Hepatocyte (in vitro differentiated cells): ENCODE measurements at regions not wholly inside any gene's neighbourhood (a gene's known extent, or its start where the extent isn't known, plus 50 kb on each side); places are given as distances from the start of the nearest gene placed in this dataset.

Experiments
- DNase-seq: peaks from one replicate; pipeline ENCODE4 v3.0.0-alpha.2; 2016; ENCODE audit warnings: low spot score
- H2AFZ ChIP-seq: fragments of 200-600 bp; sonication (generic); 2 replicates; pipeline ENCODE4 v1.6.0; 2016; ENCODE audit warnings: antibody characterized with exemption, mild to moderate bottlenecking
- H3K27ac ChIP-seq: fragments of 200-600 bp; sonication (generic); 2 replicates; pipeline ENCODE4 v1.5.1; 2016; ENCODE audit warnings: mild to moderate bottlenecking
- H3K27me3 ChIP-seq: fragments of 200-600 bp; sonication (generic); 2 replicates; pipeline ENCODE4 v1.6.1; 2016
- H3K36me3 ChIP-seq: fragments of 200-600 bp; sonication (generic); replicated peaks from 2 replicates; pipeline ENCODE4 v1.5.1; 2016; ENCODE audit warnings: low read depth; ENCODE audit not compliant: insufficient read depth
- H3K4me1 ChIP-seq: fragments of 200-600 bp; sonication (generic); 2 replicates; pipeline ENCODE4 v1.5.1; 2016; ENCODE audit warnings: mild to moderate bottlenecking, moderate library complexity; ENCODE audit not compliant: insufficient read depth
- H3K4me2 ChIP-seq: fragments of 200-600 bp; sonication (generic); 2 replicates; pipeline ENCODE4 v1.6.0; 2016
- H3K4me3 ChIP-seq: fragments of 200-600 bp; sonication (generic); 2 replicates; pipeline ENCODE4 v1.5.1; 2016; ENCODE audit warnings: mild to moderate bottlenecking
- H3K79me2 ChIP-seq: fragments of 200-600 bp; sonication (generic); 2 replicates; pipeline ENCODE4 v1.6.0; 2017; ENCODE audit warnings: mild to moderate bottlenecking
- H3K9me2 ChIP-seq: fragments of 200-600 bp; sonication (generic); replicated peaks from 2 replicates; pipeline ENCODE4 v1.6.0; 2017; ENCODE audit warnings: mild to moderate bottlenecking; ENCODE audit not compliant: insufficient read depth
- H3K9me3 ChIP-seq: fragments of 200-600 bp; sonication (generic); 2 replicates; pipeline ENCODE4 v1.5.1; 2016; ENCODE audit warnings: low read depth, mild to moderate bottlenecking
- H4K20me1 ChIP-seq: fragments of 200-600 bp; sonication (generic); 2 replicates; pipeline ENCODE4 v1.6.0; 2016; ENCODE audit warnings: mild to moderate bottlenecking; ENCODE audit not compliant: insufficient read depth, poor library complexity, severe bottlenecking
- EZH2 ChIP-seq: fragments of 200-600 bp; sonication (generic); IDR thresholded peaks from 2 replicates; pipeline ENCODE4 v1.6.1; 2016; ENCODE audit warnings: antibody characterized with exemption, mild to moderate bottlenecking, borderline replicate concordance
- EZH2phosphoT487 ChIP-seq: fragments of 200-600 bp; sonication (generic); IDR thresholded peaks from one replicate; pipeline ENCODE4 v1.6.1; 2018; ENCODE audit warnings: antibody characterized with exemption, mild to moderate bottlenecking, low read depth, moderate library complexity; ENCODE audit not compliant: unreplicated experiment, severe bottlenecking
- WGBS: methylation state at CpG from one replicate; pipeline ENCODE4 v1.1.6; 2016; ENCODE audit warnings: low lambda C conversion rate; ENCODE audit errors: missing lambda C conversion rate; 5-methylcytosine and 5-hydroxymethylcytosine counted together
- TF ChIP-seq, protein P1 (sequence below): fragments of 200-600 bp; sonication (generic); IDR thresholded peaks from 2 replicates; pipeline ENCODE4 v1.5.1; 2016; ENCODE audit warnings: antibody characterized with exemption, mild to moderate bottlenecking; ENCODE audit not compliant: poor library complexity

GRCh38 chr11:115928811-115929210, 424.6 kb upstream of the CADM1 start:
- 78% methylated on average over 2 of the region's 2 CpGs for WGBS
- no peaks in the 10 kb centered on the region for H3K79me2 ChIP-seq
- H3K27me3 ChIP-seq: peaks cover 7% of the 10 kb centered on the region
- H3K4me3 ChIP-seq: no peak overlapping the region
- no peak overlapping the region for H3K27ac ChIP-seq
- H3K36me3 ChIP-seq: no peaks in the 10 kb centered on the region
- no peaks in the 10 kb centered on the region for H3K9me3 ChIP-seq
- DNase-seq: no peak
- H3K9me2 ChIP-seq: no peaks in the 10 kb centered on the region
- H2AFZ ChIP-seq: no peak overlapping the region
- no peak overlapping the region for H3K4me2 ChIP-seq
- no peak for TF ChIP-seq EZH2phosphoT487
- TF ChIP-seq EZH2: no peak
- TF ChIP-seq, protein P1, sequence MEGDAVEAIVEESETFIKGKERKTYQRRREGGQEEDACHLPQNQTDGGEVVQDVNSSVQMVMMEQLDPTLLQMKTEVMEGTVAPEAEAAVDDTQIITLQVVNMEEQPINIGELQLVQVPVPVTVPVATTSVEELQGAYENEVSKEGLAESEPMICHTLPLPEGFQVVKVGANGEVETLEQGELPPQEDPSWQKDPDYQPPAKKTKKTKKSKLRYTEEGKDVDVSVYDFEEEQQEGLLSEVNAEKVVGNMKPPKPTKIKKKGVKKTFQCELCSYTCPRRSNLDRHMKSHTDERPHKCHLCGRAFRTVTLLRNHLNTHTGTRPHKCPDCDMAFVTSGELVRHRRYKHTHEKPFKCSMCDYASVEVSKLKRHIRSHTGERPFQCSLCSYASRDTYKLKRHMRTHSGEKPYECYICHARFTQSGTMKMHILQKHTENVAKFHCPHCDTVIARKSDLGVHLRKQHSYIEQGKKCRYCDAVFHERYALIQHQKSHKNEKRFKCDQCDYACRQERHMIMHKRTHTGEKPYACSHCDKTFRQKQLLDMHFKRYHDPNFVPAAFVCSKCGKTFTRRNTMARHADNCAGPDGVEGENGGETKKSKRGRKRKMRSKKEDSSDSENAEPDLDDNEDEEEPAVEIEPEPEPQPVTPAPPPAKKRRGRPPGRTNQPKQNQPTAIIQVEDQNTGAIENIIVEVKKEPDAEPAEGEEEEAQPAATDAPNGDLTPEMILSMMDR: no peak
- H4K20me1 ChIP-seq: no peaks in the 10 kb centered on the region
- H3K4me1 ChIP-seq: no peaks in the 10 kb centered on the region

- WGBS: 92% methylated on average over 8 of the region's 8 CpGs
- Histone ChIP-seq H2AFZ (no peak overlapping the region), H3K4me3 (no peak overlapping the region)
Measured at GRCh38 chr11:115927823-115928329, 423.7 kb upstream of the CADM1 start.

GRCh38 chr11:115926601-115927000, 422.4 kb upstream of the CADM1 start:
- no peak for DNase-seq
- H3K4me1 ChIP-seq: no peaks in the 10 kb centered on the region
- H3K4me3 ChIP-seq: no peak overlapping the region
- no peak overlapping the region for H3K27ac ChIP-seq
- H3K79me2 ChIP-seq: no peaks in the 10 kb centered on the region
- TF ChIP-seq EZH2phosphoT487 (no peak), EZH2 (no peak)
- TF ChIP-seq, protein P1: no peak
- no peak overlapping the region for H2AFZ ChIP-seq
- no peaks in the 10 kb centered on the region for H4K20me1 ChIP-seq
- no peaks in the 10 kb centered on the region for H3K9me2 ChIP-seq
- H3K36me3 ChIP-seq: no peaks in the 10 kb centered on the region
- no peaks in the 10 kb centered on the region for H3K9me3 ChIP-seq
- 90% methylated on average over 4 of the region's 4 CpGs for WGBS
- peaks cover 7% of the 10 kb centered on the region for H3K27me3 ChIP-seq
- no peak overlapping the region for H3K4me2 ChIP-seq

More at GRCh38 chr11:115927823-115928329, 423.7 kb upstream of the CADM1 start:
- no peak for DNase-seq
- H3K27ac ChIP-seq: no peak overlapping the region
- no peaks in the 10 kb centered on the region for H3K36me3 ChIP-seq
- H3K4me1 ChIP-seq: no peaks in the 10 kb centered on the region
- H3K9me3 ChIP-seq: no peaks in the 10 kb centered on the region
- TF ChIP-seq EZH2phosphoT487: no peak
- TF ChIP-seq EZH2: no peak
- TF ChIP-seq, protein P1: no peak
- H3K27me3 ChIP-seq: peaks cover 7% of the 10 kb centered on the region
- H3K9me2 ChIP-seq: no peaks in the 10 kb centered on the region
- no peaks in the 10 kb centered on the region for H3K79me2 ChIP-seq
- H4K20me1 ChIP-seq: no peaks in the 10 kb centered on the region
- no peak overlapping the region for H3K4me2 ChIP-seq

- WGBS: 82% methylated on average over 5 of the region's 5 CpGs
- DNase-seq: no peak
- Histone ChIP-seq H3K9me3 (no peaks in the 10 kb centered on the region), H3K27me3 (peaks cover 2% of the 10 kb centered on the region), H3K79me2 (no peaks in the 10 kb centered on the region), H3K4me3 (no peak overlapping the region), H3K4me2 (no peak overlapping the region), H3K27ac (no peak overlapping the region), H2AFZ (no peak overlapping the region), H3K9me2 (no peaks in the 10 kb centered on the region), H4K20me1 (no peaks in the 10 kb centered on the region), H3K36me3 (no peaks in the 10 kb centered on the region), H3K4me1 (no peaks in the 10 kb centered on the region)
- TF ChIP-seq, protein P1: no peak
- TF ChIP-seq EZH2 (no peak), EZH2phosphoT487 (no peak)
Measured at GRCh38 chr11:115926138-115926537, 421.9 kb upstream of the CADM1 start.
